ENCODE measurements at regions not wholly inside any gene's neighbourhood (a gene's known extent, or its start where the extent isn't known, plus 50 kb on each side); places are given as distances from the start of the nearest gene placed in this dataset.

- TF ChIP-seq CTCF (conservative IDR thresholded peaks at IDR 0.05) (no peak), EZH2 (IDR thresholded peaks at IDR 0.05; ENCODE audit: low read depth) (no peak)
Measured at GRCh38 chr2:57105694-57106093, 921.9 kb downstream of the CCDC85A start.

Data from PC-9 (cell line).